ENCODE measurements at regions not wholly inside any gene's neighbourhood (a gene's known extent, or its start where the extent isn't known, plus 50 kb on each side); places are given as distances from the start of the nearest gene placed in this dataset.

- TF ChIP-seq, protein P1, sequence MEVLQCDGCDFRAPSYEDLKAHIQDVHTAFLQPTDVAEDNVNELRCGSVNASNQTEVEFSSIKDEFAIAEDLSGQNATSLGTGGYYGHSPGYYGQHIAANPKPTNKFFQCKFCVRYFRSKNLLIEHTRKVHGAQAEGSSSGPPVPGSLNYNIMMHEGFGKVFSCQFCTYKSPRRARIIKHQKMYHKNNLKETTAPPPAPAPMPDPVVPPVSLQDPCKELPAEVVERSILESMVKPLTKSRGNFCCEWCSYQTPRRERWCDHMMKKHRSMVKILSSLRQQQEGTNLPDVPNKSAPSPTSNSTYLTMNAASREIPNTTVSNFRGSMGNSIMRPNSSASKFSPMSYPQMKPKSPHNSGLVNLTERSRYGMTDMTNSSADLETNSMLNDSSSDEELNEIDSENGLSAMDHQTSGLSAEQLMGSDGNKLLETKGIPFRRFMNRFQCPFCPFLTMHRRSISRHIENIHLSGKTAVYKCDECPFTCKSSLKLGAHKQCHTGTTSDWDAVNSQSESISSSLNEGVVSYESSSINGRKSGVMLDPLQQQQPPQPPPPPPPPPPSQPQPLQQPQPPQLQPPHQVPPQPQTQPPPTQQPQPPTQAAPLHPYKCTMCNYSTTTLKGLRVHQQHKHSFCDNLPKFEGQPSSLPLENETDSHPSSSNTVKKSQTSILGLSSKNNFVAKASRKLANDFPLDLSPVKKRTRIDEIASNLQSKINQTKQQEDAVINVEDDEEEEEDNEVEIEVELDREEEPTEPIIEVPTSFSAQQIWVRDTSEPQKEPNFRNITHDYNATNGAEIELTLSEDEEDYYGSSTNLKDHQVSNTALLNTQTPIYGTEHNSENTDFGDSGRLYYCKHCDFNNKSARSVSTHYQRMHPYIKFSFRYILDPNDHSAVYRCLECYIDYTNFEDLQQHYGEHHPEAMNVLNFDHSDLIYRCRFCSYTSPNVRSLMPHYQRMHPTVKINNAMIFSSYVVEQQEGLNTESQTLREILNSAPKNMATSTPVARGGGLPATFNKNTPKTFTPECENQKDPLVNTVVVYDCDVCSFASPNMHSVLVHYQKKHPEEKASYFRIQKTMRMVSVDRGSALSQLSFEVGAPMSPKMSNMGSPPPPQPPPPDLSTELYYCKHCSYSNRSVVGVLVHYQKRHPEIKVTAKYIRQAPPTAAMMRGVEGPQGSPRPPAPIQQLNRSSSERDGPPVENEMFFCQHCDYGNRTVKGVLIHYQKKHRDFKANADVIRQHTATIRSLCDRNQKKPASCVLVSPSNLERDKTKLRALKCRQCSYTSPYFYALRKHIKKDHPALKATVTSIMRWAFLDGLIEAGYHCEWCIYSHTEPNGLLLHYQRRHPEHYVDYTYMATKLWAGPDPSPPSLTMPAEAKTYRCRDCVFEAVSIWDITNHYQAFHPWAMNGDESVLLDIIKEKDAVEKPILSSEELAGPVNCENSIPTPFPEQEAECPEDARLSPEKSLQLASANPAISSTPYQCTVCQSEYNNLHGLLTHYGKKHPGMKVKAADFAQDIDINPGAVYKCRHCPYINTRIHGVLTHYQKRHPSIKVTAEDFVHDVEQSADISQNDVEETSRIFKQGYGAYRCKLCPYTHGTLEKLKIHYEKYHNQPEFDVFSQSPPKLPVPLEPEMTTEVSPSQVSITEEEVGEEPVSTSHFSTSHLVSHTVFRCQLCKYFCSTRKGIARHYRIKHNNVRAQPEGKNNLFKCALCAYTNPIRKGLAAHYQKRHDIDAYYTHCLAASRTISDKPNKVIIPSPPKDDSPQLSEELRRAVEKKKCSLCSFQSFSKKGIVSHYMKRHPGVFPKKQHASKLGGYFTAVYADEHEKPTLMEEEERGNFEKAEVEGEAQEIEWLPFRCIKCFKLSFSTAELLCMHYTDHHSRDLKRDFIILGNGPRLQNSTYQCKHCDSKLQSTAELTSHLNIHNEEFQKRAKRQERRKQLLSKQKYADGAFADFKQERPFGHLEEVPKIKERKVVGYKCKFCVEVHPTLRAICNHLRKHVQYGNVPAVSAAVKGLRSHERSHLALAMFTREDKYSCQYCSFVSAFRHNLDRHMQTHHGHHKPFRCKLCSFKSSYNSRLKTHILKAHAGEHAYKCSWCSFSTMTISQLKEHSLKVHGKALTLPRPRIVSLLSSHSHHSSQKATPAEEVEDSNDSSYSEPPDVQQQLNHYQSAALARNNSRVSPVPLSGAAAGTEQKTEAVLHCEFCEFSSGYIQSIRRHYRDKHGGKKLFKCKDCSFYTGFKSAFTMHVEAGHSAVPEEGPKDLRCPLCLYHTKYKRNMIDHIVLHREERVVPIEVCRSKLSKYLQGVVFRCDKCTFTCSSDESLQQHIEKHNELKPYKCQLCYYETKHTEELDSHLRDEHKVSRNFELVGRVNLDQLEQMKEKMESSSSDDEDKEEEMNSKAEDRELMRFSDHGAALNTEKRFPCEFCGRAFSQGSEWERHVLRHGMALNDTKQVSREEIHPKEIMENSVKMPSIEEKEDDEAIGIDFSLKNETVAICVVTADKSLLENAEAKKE (CRISPR knock-in tag; IDR thresholded peaks at IDR 0.05), result no peak
Measured at GRCh38 chr11:119897576-119897975, 168.6 kb upstream of the NECTIN1 start (continued).

DNA sequence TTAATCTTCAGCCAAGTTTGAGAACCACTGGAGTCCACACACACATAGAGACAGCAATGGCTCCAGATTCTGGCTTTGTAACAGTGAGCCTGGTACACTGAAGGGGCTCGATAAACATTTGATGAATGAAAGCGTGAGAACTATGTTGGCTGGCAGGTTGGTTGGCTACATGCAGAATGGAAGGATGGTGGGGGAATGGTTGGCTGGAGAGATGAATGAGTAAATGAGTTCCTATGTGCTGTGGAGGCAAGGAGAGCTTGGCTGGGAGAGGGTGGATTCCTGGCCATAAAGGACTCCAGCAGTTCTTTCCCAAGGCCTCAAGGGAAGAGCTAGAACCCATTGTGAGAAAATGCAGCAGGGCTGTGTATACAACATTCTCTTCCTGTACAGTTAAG is 168.0 kb upstream of the NECTIN1 start:
- Mint-ChIP-seq H3K36me3 (ENCODE audit: low read depth) (no peaks in the 10 kb centered on the region), H3K4me1 (peaks cover 26% of the 10 kb centered on the region), H3K4me3 (no peak overlapping the region), H3K27ac (no peak overlapping the region), H3K27me3 (ENCODE audit: insufficient read depth, low read depth, poor library complexity) (peaks cover 14% of the 10 kb centered on the region), H3K9me3 (no peaks in the 10 kb centered on the region)
- ATAC-seq, result no peak
- Histone ChIP-seq H3K9me2 (ENCODE audit: insufficient read depth) (no peaks in the 10 kb centered on the region), H3K27me3 (ENCODE audit: insufficient read depth) (no peaks in the 10 kb centered on the region), H3K79me2 (replicated peaks; ENCODE audit: insufficient read depth) (no peaks in the 10 kb centered on the region), H3K27ac (ENCODE audit: low read depth) (no peak overlapping the region), H4K20me1 (replicated peaks; ENCODE audit: insufficient read depth) (no peaks in the 10 kb centered on the region), H3F3A (replicated peaks; ENCODE audit: low read depth) (no peaks in the 10 kb centered on the region), H3K36me3 (ENCODE audit: insufficient read depth) (no peaks in the 10 kb centered on the region), H2AFZ (no peak overlapping the region), H3K4me2 (no peak overlapping the region), H3K4me1 (ENCODE audit: insufficient read depth) (peaks cover 6% of the 10 kb centered on the region; the same call in 1 of the 2 replicates), H3K4me3 (no peak overlapping the region)
- no peak for DNase-seq (ENCODE audit: low spot score)
- TF ChIP-seq CREB1 (CRISPR knock-in tag; IDR thresholded peaks at IDR 0.05; ENCODE audit: low read depth), result no peak
- no peak for TF ChIP-seq ETS1 (IDR thresholded peaks at IDR 0.05)
- TF ChIP-seq JUNB (IDR thresholded peaks at IDR 0.05; ENCODE audit: unreplicated experiment), result no peak
- TF ChIP-seq ZNF114 (CRISPR knock-in tag; IDR thresholded peaks at IDR 0.05), result no peak
- TF ChIP-seq, protein P1 (CRISPR knock-in tag; IDR thresholded peaks at IDR 0.05), result no peak
- TF ChIP-seq NANOG (IDR thresholded peaks at IDR 0.05; ENCODE audit: borderline replicate concordance), result no peak
- TF ChIP-seq EZH2 (IDR thresholded peaks at IDR 0.05; ENCODE audit: low read depth, unreplicated experiment), result no peak
- no peak for TF ChIP-seq STAT1 (IDR thresholded peaks at IDR 0.05; ENCODE audit: unreplicated experiment)
- TF ChIP-seq ZNF331 (CRISPR knock-in tag; IDR thresholded peaks at IDR 0.05; ENCODE audit: low read depth), result no peak
